Brain microvascular endothelial cell (primary cell): ENCODE measurements at regions not wholly inside any gene's neighbourhood (a gene's known extent, or its start where the extent isn't known, plus 50 kb on each side); places are given as distances from the start of the nearest gene placed in this dataset.

Source experiments
- DNase-seq: peaks from one replicate; pipeline ENCODE4 v3.0.0-alpha.2; 2020
- H3K27ac ChIP-seq: fragments of 250-450 bp; sonication (Bioruptor Pico); 2 replicates; pipeline ENCODE4 v1.5.1; 2020; ENCODE audit warnings: mild to moderate bottlenecking, moderate library complexity
- H3K27me3 ChIP-seq: fragments of 250-450 bp; sonication (Bioruptor Pico); replicated peaks from 2 replicates; pipeline ENCODE4 v1.5.1; 2020; ENCODE audit warnings: mild to moderate bottlenecking
- H3K36me3 ChIP-seq: fragments of 250-450 bp; sonication (Bioruptor Pico); replicated peaks from 2 replicates; pipeline ENCODE4 v1.5.1; 2020; ENCODE audit warnings: mild to moderate bottlenecking
- H3K4me3 ChIP-seq: 2 replicates; pipeline ENCODE4 v1.5.1; 2011; ENCODE audit warnings: low read depth, mild to moderate bottlenecking, control low read depth, low read length, moderate library complexity
- in situ Hi-C: cut with HindIII; loops from 2 replicates; pipeline ENCODE4 v1.10.0; 2017; ENCODE audit warnings: low sequenced_read_pairs, low pct_ligation_motif_present
- TF ChIP-seq, protein P1 (sequence below): IDR thresholded peaks from 2 replicates; pipeline ENCODE4 v1.5.1; 2011; ENCODE audit warnings: low read depth, mild to moderate bottlenecking, moderate library complexity, low read length, control low read depth, inconsistent platforms; ENCODE audit errors: missing control alignments

GRCh38 chr9:108755979-108756378, 99.8 kb downstream of the ACTL7B start:
- TF ChIP-seq, protein P1, sequence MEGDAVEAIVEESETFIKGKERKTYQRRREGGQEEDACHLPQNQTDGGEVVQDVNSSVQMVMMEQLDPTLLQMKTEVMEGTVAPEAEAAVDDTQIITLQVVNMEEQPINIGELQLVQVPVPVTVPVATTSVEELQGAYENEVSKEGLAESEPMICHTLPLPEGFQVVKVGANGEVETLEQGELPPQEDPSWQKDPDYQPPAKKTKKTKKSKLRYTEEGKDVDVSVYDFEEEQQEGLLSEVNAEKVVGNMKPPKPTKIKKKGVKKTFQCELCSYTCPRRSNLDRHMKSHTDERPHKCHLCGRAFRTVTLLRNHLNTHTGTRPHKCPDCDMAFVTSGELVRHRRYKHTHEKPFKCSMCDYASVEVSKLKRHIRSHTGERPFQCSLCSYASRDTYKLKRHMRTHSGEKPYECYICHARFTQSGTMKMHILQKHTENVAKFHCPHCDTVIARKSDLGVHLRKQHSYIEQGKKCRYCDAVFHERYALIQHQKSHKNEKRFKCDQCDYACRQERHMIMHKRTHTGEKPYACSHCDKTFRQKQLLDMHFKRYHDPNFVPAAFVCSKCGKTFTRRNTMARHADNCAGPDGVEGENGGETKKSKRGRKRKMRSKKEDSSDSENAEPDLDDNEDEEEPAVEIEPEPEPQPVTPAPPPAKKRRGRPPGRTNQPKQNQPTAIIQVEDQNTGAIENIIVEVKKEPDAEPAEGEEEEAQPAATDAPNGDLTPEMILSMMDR, result no peak
- no peak overlapping the region for H3K4me3 ChIP-seq
- H3K36me3 ChIP-seq, result no peaks in the 10 kb centered on the region
- no peak overlapping the region for H3K27ac ChIP-seq
- in situ Hi-C loops, result no loop called here
- H3K27me3 ChIP-seq, result no peaks in the 10 kb centered on the region
- no peak for DNase-seq

GRCh38 chr9:108751369-108751768, 104.4 kb downstream of the ACTL7B start:
- in situ Hi-C loops, result no loop called here
- TF ChIP-seq, protein P1, result no peak
- H3K27ac ChIP-seq, result no peak overlapping the region
- no peaks in the 10 kb centered on the region for H3K27me3 ChIP-seq
- no peak for DNase-seq
- no peaks in the 10 kb centered on the region for H3K36me3 ChIP-seq
- H3K4me3 ChIP-seq, result no peak overlapping the region

GRCh38 chr9:108750661-108751215, 105.0 kb downstream of the ACTL7B start:
- Histone ChIP-seq H3K27me3 (no peaks in the 10 kb centered on the region), H3K36me3 (no peaks in the 10 kb centered on the region), H3K4me3 (no peak overlapping the region), H3K27ac (no peak overlapping the region)
- TF ChIP-seq, protein P1, result no peak
- in situ Hi-C loops, result no loop called here
- no peak for DNase-seq

- Histone ChIP-seq H3K27me3 (no peaks in the 10 kb centered on the region), H3K4me3 (no peak overlapping the region), H3K27ac (no peak overlapping the region), H3K36me3 (no peaks in the 10 kb centered on the region)
- in situ Hi-C loops, result no loop called here
- TF ChIP-seq, protein P1, result no peak
- DNase-seq, result no peak
These were observed 107.0 kb downstream of the ACTL7B start for GRCh38 chr9:108748776-108749175.

GRCh38 chr9:108746864-108747263, 108.9 kb downstream of the ACTL7B start:
- H3K27ac ChIP-seq, result no peak overlapping the region

More at GRCh38 chr9:108746864-108747263, 108.9 kb downstream of the ACTL7B start:
- Histone ChIP-seq H3K27me3 (no peaks in the 10 kb centered on the region), H3K4me3 (no peak overlapping the region), H3K36me3 (no peaks in the 10 kb centered on the region)
- peak; percentile 23 for DNase-seq
- in situ Hi-C loops, result no loop called here
- TF ChIP-seq, protein P1, result no peak
